Panc1 (cell line): ENCODE measurements at regions not wholly inside any gene's neighbourhood (a gene's known extent, or its start where the extent isn't known, plus 50 kb on each side); places are given as distances from the start of the nearest gene placed in this dataset.

ENCODE experiments used
- ATAC-seq: fragments of 200-7000 bp; cut with Tn5 transposase; 2 replicates; pipeline ENCODE4 v1.9.1; 2020; ENCODE audit warnings: mild to moderate bottlenecking, moderate library complexity
- BruUV-seq: library from RNA; stranded (reverse); fragments of 400-500 nt; replicated peaks from 2 replicates; lab custom pipeline; 2021; lab: Mats Ljungman, UMichigan
- CTCF ChIA-PET: fragments of 300-600 bp; sonication (Branson Sonifier 250); formaldehyde crosslinking; loops from one replicate; lab custom pipeline; 2022; ENCODE audit warnings: antibody characterized with exemption; lab: Charles Lee
- POLR2A ChIA-PET: fragments of 300-600 bp; sonication (Branson Sonifier 250); formaldehyde crosslinking; loops from one replicate; lab custom pipeline; 2022; ENCODE audit warnings: antibody characterized with exemption; lab: Charles Lee
- DNase-seq: peaks from one replicate; pipeline ENCODE4 v3.0.0-alpha.2; 2010; ENCODE audit warnings: low read depth, low spot score
- H3K27ac ChIP-seq: 2 replicates; pipeline ENCODE4 v1.5.1; 2011; ENCODE audit warnings: mild to moderate bottlenecking, low read length, inconsistent platforms
- H3K27me3 ChIP-seq: fragments of 200-500 bp; sonication (Bioruptor generic); 2 replicates; pipeline ENCODE4 v1.6.0; 2014; ENCODE audit warnings: low read length, inconsistent platforms; ENCODE audit not compliant: control insufficient read depth, insufficient read depth
- H3K36me3 ChIP-seq: fragments of 200-500 bp; sonication (Bioruptor generic); 2 replicates; pipeline ENCODE4 v1.5.1; 2014; ENCODE audit warnings: inconsistent platforms, mild to moderate bottlenecking, low read length, moderate library complexity; ENCODE audit not compliant: control insufficient read depth, insufficient read depth
- H3K4me1 ChIP-seq: 2 replicates; pipeline ENCODE4 v1.5.1; 2011; ENCODE audit warnings: inconsistent platforms, mild to moderate bottlenecking, low read length, moderate library complexity; ENCODE audit not compliant: control insufficient read depth, insufficient read depth
- H3K4me3 ChIP-seq, 2 experiments: 2 replicates each; pipeline ENCODE4 v1.5.1; 2011 to 2012; ENCODE audit warnings: low read depth in 2 of 2, low read length in 2 of 2, mild to moderate bottlenecking in 2 of 2, inconsistent platforms in 1 of 2, moderate library complexity in 1 of 2
- H3K9me3 ChIP-seq: fragments of 200-500 bp; sonication (Bioruptor generic); 2 replicates; pipeline ENCODE4 v1.5.1; 2014; ENCODE audit warnings: low read depth, mild to moderate bottlenecking, inconsistent platforms, low read length, moderate library complexity; ENCODE audit not compliant: control insufficient read depth, insufficient read depth
- POLR2AphosphoS5 ChIP-seq: IDR thresholded peaks from 2 replicates; pipeline ENCODE4 v1.6.1; 2012; ENCODE audit warnings: mild to moderate bottlenecking, low read depth, low read length, moderate library complexity
- REST ChIP-seq, 2 experiments: IDR thresholded peaks; 2 replicates each; pipeline ENCODE4 v1.6.1; 2011 to 2012; ENCODE audit warnings: low read depth in 2 of 2, control low read depth in 1 of 2, low read length in 1 of 2, mild to moderate bottlenecking in 1 of 2, moderate library complexity in 1 of 2; ENCODE audit not compliant: insufficient read depth in 1 of 2
- SIN3A ChIP-seq: IDR thresholded peaks from 2 replicates; pipeline ENCODE4 v1.6.1; 2012; ENCODE audit warnings: low read depth, mild to moderate bottlenecking, low read length, moderate library complexity, borderline replicate concordance; ENCODE audit not compliant: insufficient read depth
- TCF7L2 ChIP-seq: IDR thresholded peaks from 2 replicates; pipeline ENCODE4 v1.6.1; 2011; ENCODE audit warnings: mild to moderate bottlenecking, low read depth, low read length, inconsistent platforms
- in situ Hi-C: cut with HindIII; loops from 2 replicates; pipeline ENCODE4 v1.10.0; 2016; ENCODE audit warnings: low sequenced_read_pairs, low pct_unique_long_range_greater_than_20kb
- intact Hi-C: fragments of 100-400 bp; cut with micrococcal nuclease; formaldehyde crosslinking; loops from one replicate; pipeline ENCODE4 v1.10.0; 2022; ENCODE audit not compliant: unreplicated experiment
- TF ChIP-seq, protein P1 (sequence below): fragments of 450-650 bp; IDR thresholded peaks from 2 replicates; pipeline ENCODE4 v1.5.1; 2017; ENCODE audit warnings: mild to moderate bottlenecking

DNA sequence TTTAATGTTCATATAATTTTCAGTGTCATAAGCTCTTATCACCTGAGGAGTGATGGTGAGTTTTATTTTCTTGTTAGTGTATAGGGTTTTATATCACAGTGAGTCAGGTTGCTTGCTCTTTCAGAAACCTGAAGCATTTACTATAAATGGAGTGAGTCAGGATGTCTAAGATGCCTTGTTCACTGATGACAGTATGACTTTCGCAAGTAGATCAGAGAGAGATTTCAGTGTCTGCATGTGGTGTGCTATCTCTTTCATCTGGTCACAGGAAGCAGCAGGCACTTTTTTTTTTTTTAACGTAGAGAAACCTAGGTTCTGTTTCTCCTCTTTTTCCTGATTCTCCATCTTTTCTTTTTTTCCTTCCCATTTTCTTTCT is 237.1 kb downstream of the DMRTA1 start:
- BruUV-seq: no TSS peak
- no peaks in the 10 kb centered on the region for H3K9me3 ChIP-seq
- intact Hi-C loops (no loop called here), in situ Hi-C loops (no loop called here)
- ChIA-PET CTCF (no interaction called here), POLR2A (no interaction called here)
- DNase-seq (peak; percentile 27), ATAC-seq (peak; percentile 62)
- no peaks in the 10 kb centered on the region for H3K4me1 ChIP-seq
- TF ChIP-seq SIN3A (no peak), POLR2AphosphoS5 (no peak), TCF7L2 (no peak), REST (IDR thresholded peaks at IDR 0.05; ENCODE audit: insufficient read depth in 1 of 2, low read depth in 2 of 2, low read length in 1 of 2) (no peak)
- TF ChIP-seq, protein P1, sequence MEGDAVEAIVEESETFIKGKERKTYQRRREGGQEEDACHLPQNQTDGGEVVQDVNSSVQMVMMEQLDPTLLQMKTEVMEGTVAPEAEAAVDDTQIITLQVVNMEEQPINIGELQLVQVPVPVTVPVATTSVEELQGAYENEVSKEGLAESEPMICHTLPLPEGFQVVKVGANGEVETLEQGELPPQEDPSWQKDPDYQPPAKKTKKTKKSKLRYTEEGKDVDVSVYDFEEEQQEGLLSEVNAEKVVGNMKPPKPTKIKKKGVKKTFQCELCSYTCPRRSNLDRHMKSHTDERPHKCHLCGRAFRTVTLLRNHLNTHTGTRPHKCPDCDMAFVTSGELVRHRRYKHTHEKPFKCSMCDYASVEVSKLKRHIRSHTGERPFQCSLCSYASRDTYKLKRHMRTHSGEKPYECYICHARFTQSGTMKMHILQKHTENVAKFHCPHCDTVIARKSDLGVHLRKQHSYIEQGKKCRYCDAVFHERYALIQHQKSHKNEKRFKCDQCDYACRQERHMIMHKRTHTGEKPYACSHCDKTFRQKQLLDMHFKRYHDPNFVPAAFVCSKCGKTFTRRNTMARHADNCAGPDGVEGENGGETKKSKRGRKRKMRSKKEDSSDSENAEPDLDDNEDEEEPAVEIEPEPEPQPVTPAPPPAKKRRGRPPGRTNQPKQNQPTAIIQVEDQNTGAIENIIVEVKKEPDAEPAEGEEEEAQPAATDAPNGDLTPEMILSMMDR: no peak
- no peaks in the 10 kb centered on the region for H3K27me3 ChIP-seq
- no peak overlapping the region for H3K27ac ChIP-seq
- H3K4me3 ChIP-seq: no peak overlapping the region
- no peaks in the 10 kb centered on the region for H3K36me3 ChIP-seq

DNA sequence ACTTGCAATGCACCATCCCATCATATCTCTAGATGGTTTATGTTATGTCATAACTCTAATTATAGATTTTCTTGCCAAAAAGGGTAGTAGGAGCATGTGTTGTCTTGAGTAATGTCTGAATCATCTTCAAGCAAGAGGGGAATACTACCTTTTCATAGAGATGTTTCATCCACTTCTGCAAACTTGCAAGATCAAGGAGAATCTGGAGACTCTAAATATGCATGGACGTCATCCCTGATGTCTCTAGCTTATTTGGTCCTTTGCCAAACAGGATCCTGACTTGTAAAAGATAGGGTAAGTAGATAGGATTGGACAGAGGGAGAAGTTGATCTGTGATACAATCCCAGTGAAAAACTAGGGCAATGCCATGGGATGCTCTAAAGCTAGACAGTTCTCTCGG is 246.5 kb downstream of the DMRTA1 start:
- in situ Hi-C loops (no loop called here), intact Hi-C loops (no loop called here)
- Histone ChIP-seq H3K9me3 (no peaks in the 10 kb centered on the region), H3K36me3 (no peaks in the 10 kb centered on the region), H3K27ac (no peak overlapping the region), H3K4me3 (no peak overlapping the region), H3K27me3 (no peaks in the 10 kb centered on the region), H3K4me1 (no peaks in the 10 kb centered on the region)
- POLR2A ChIA-PET: no interaction called here
- no TSS peak for BruUV-seq
- DNase-seq (no peak), ATAC-seq (no peak)
- TF ChIP-seq POLR2AphosphoS5 (no peak), SIN3A (no peak), TCF7L2 (no peak), REST (IDR thresholded peaks at IDR 0.05; ENCODE audit: insufficient read depth in 1 of 2, low read depth in 2 of 2, low read length in 1 of 2) (no peak)
- TF ChIP-seq, protein P1: no peak
- CTCF ChIA-PET: no interaction called here
